SK-N-SH treated with all-trans-retinoic acid at 6 μM for 48 hours (cell line): ENCODE measurements at regions not wholly inside any gene's neighbourhood (a gene's known extent, or its start where the extent isn't known, plus 50 kb on each side); places are given as distances from the start of the nearest gene placed in this dataset.

ENCODE experiments used
- ATAC-seq: fragments of 200-7000 bp; cut with Tn5 transposase; 3 replicates; pipeline ENCODE4 v1.9.1; 2020; ENCODE audit warnings: mild to moderate bottlenecking, moderate library complexity
- ARNTL ChIP-seq: fragments of 450-650 bp; formaldehyde crosslinking; IDR thresholded peaks from 2 replicates; pipeline ENCODE4 v1.5.0; 2020; ENCODE audit warnings: low read depth, mild to moderate bottlenecking, moderate library complexity, borderline replicate concordance
- CREB5 ChIP-seq: fragments of 250-450 bp; sonication (Bioruptor Pico); IDR thresholded peaks from 2 replicates; pipeline ENCODE4 v1.5.1; 2020; ENCODE audit warnings: low read depth, mild to moderate bottlenecking, moderate library complexity
- CSDC2 ChIP-seq: fragments of 250-450 bp; sonication (Bioruptor Pico); IDR thresholded peaks from 2 replicates; pipeline ENCODE4 v1.5.0; 2020; ENCODE audit warnings: mild to moderate bottlenecking, moderate library complexity
- CSRNP3 ChIP-seq: fragments of 250-450 bp; sonication (Bioruptor Pico); IDR thresholded peaks from 2 replicates; pipeline ENCODE4 v1.5.1; 2021; ENCODE audit warnings: mild to moderate bottlenecking, moderate library complexity
- ESRRG ChIP-seq: fragments of 250-450 bp; sonication (Bioruptor Pico); IDR thresholded peaks from 2 replicates; pipeline ENCODE4 v1.6.1; 2021; ENCODE audit warnings: mild to moderate bottlenecking
- ISL1 ChIP-seq: fragments of 250-450 bp; sonication (Bioruptor Pico); IDR thresholded peaks from 2 replicates; pipeline ENCODE4 v2.1.2; 2022; ENCODE audit warnings: mild to moderate bottlenecking, moderate library complexity
- OSR1 ChIP-seq: fragments of 250-450 bp; sonication (Bioruptor Pico); IDR thresholded peaks from 2 replicates; pipeline ENCODE4 v1.8.0; 2022; ENCODE audit warnings: moderate library complexity, mild to moderate bottlenecking, inconsistent platforms
- PATZ1 ChIP-seq: fragments of 250-450 bp; sonication (Bioruptor Pico); IDR thresholded peaks from 2 replicates; pipeline ENCODE4 v1.8.0; 2020; ENCODE audit warnings: mild to moderate bottlenecking, moderate library complexity, borderline replicate concordance
- POU6F1 ChIP-seq: fragments of 250-450 bp; sonication (Bioruptor Pico); IDR thresholded peaks from 2 replicates; pipeline ENCODE4 v1.8.0; 2021; ENCODE audit warnings: low read depth, mild to moderate bottlenecking, moderate library complexity, borderline replicate concordance
- PPARA ChIP-seq: fragments of 250-450 bp; sonication (Bioruptor Pico); IDR thresholded peaks from 2 replicates; pipeline ENCODE4 v1.5.0; 2020; ENCODE audit warnings: mild to moderate bottlenecking, borderline replicate concordance
- SNAI2 ChIP-seq: fragments of 250-450 bp; sonication (Bioruptor Pico); IDR thresholded peaks from 2 replicates; pipeline ENCODE4 v1.5.0; 2020; ENCODE audit warnings: mild to moderate bottlenecking, moderate library complexity
- TCF4 ChIP-seq: fragments of 250-450 bp; sonication (Bioruptor Pico); IDR thresholded peaks from 2 replicates; pipeline ENCODE4 v1.8.0; 2021; ENCODE audit warnings: mild to moderate bottlenecking, moderate library complexity, borderline replicate concordance
- TOX ChIP-seq: fragments of 250-450 bp; sonication (Bioruptor Pico); IDR thresholded peaks from 2 replicates; pipeline ENCODE4 v1.8.0; 2021; ENCODE audit warnings: mild to moderate bottlenecking, moderate library complexity, borderline replicate concordance
- TSHZ2 ChIP-seq: fragments of 250-450 bp; sonication (Bioruptor Pico); IDR thresholded peaks from 2 replicates; pipeline ENCODE4 v1.5.0; 2020; ENCODE audit warnings: mild to moderate bottlenecking, moderate library complexity
- ZC3H10 ChIP-seq: fragments of 250-450 bp; sonication (Bioruptor Pico); IDR thresholded peaks from 2 replicates; pipeline ENCODE4 v1.5.1; 2021; ENCODE audit warnings: mild to moderate bottlenecking, moderate library complexity
- ZFP3 ChIP-seq: fragments of 250-450 bp; sonication (Bioruptor Pico); IDR thresholded peaks from 2 replicates; pipeline ENCODE4 v1.5.0; 2020; ENCODE audit warnings: mild to moderate bottlenecking, moderate library complexity
- ZFP30 ChIP-seq: fragments of 450-650 bp; formaldehyde crosslinking; IDR thresholded peaks from 2 replicates; pipeline ENCODE4 v1.5.0; 2022; ENCODE audit warnings: mild to moderate bottlenecking, moderate library complexity
- ZNF565 ChIP-seq: fragments of 450-650 bp; formaldehyde crosslinking; conservative IDR thresholded peaks from 2 replicates; pipeline ENCODE4 v1.5.0; 2020; ENCODE audit warnings: low read depth, mild to moderate bottlenecking, moderate library complexity
- ZNF8 ChIP-seq: fragments of 450-650 bp; formaldehyde crosslinking; IDR thresholded peaks from 2 replicates; pipeline ENCODE4 v1.5.0; 2020; ENCODE audit warnings: mild to moderate bottlenecking, moderate library complexity

- no peak for TF ChIP-seq CSRNP3 (CRISPR knock-in tag)
- TF ChIP-seq TSHZ2, result no peak
- no peak for TF ChIP-seq ZNF8 (CRISPR knock-in tag)
- no peak for TF ChIP-seq ESRRG (CRISPR knock-in tag)
- no peak for TF ChIP-seq SNAI2 (CRISPR knock-in tag)
- TF ChIP-seq ZC3H10 (CRISPR knock-in tag), result no peak
These were observed 239.9 kb upstream of the RAG2 start (continued) for GRCh38 chr11:36837831-36838437.

GRCh38 chr11:36825251-36825650, 227.2 kb upstream of the RAG2 start:
- TF ChIP-seq ZNF8 (CRISPR knock-in tag) (no peak), POU6F1 (no peak), TCF4 (no peak), ZFP3 (CRISPR knock-in tag) (no peak)
- no peak for ATAC-seq

- ATAC-seq, result no peak
- TF ChIP-seq PATZ1 (CRISPR knock-in tag) (no peak), ZNF565 (CRISPR knock-in tag) (no peak), ISL1 (no peak), ESRRG (CRISPR knock-in tag) (no peak), TSHZ2 (no peak), CREB5 (CRISPR knock-in tag) (no peak), CSDC2 (CRISPR knock-in tag) (no peak), TOX (CRISPR knock-in tag) (no peak)
- TF ChIP-seq, all 23 proteins: peak for 0
These were observed 226.3 kb upstream of the RAG2 start for GRCh38 chr11:36824349-36824748.

- ATAC-seq, result no peak
- TF ChIP-seq ZFP3 (CRISPR knock-in tag), result no peak
- no peak for TF ChIP-seq SNAI2 (CRISPR knock-in tag)
- no peak for TF ChIP-seq OSR1
- TF ChIP-seq ZC3H10 (CRISPR knock-in tag), result no peak
- no peak for TF ChIP-seq ARNTL
- no peak for TF ChIP-seq PPARA (CRISPR knock-in tag)
- TF ChIP-seq CSRNP3 (CRISPR knock-in tag), result no peak
- TF ChIP-seq TCF4, result no peak
- no peak for TF ChIP-seq ZFP30
These were observed 224.8 kb upstream of the RAG2 start for GRCh38 chr11:36822829-36823228.
